Liver (tissue), 3 donors: ENCODE measurements at regions not wholly inside any gene's neighbourhood (a gene's known extent, or its start where the extent isn't known, plus 50 kb on each side); places are given as distances from the start of the nearest gene placed in this dataset.

ENCODE experiments used
- ATF3 ChIP-seq: IDR thresholded peaks from 2 replicates; pipeline ENCODE4 v1.6.1; 2016; ENCODE audit warnings: antibody characterized with exemption
- CTCF ChIP-seq: fragments of 150-350 bp; IDR thresholded peaks from 2 replicates; pipeline ENCODE4 v1.5.1; 2017; ENCODE audit warnings: improper control_type of control experiment, low read depth, low read length; ENCODE audit not compliant: missing input control
- EGR1 ChIP-seq, 2 donors: IDR thresholded peaks; 2 replicates each; pipeline ENCODE4 v1.6.1; 2016 to 2018; ENCODE audit warnings: antibody characterized with exemption in 2 of 2, low read depth in 2 of 2
- GABPA ChIP-seq, 2 donors: IDR thresholded peaks in 1 of 2; conservative IDR thresholded peaks in 1 of 2; 2 replicates each; pipeline ENCODE4 v1.6.1; 2016; ENCODE audit warnings: antibody characterized with exemption in 2 of 2, mild to moderate bottlenecking in 1 of 2, moderate library complexity in 1 of 2
- RAD21 ChIP-seq, 2 donors: IDR thresholded peaks; 2 replicates each; pipeline ENCODE4 v1.6.1; 2016; ENCODE audit warnings: antibody characterized with exemption in 2 of 2, mild to moderate bottlenecking in 2 of 2
- REST ChIP-seq: IDR thresholded peaks from 2 replicates; pipeline ENCODE4 v1.6.1; 2016; ENCODE audit warnings: antibody characterized with exemption, mild to moderate bottlenecking
- SP1 ChIP-seq: IDR thresholded peaks from 2 replicates; pipeline ENCODE4 v1.6.1; 2018; ENCODE audit warnings: antibody characterized with exemption, mild to moderate bottlenecking
- TAF1 ChIP-seq: conservative IDR thresholded peaks from 2 replicates; pipeline ENCODE4 v1.6.1; 2016; ENCODE audit warnings: antibody characterized with exemption, mild to moderate bottlenecking
- donor health status: healthy.
- donor health status: healthy.

- TF ChIP-seq TAF1 (no peak), CTCF (no peak), ATF3 (no peak), GABPA (IDR thresholded peaks at IDR 0.05 in 1 of 2, conservative IDR thresholded peaks at IDR 0.05 in 1 of 2) (no peak), EGR1 (IDR thresholded peaks at IDR 0.05; ENCODE audit: low read depth in 2 of 2) (no peak), RAD21 (IDR thresholded peaks at IDR 0.05) (no peak), REST (no peak), SP1 (no peak)
These were observed 147.5 kb upstream of the ERCC6L2 start for GRCh38 chr9:95727947-95728520.
